Ascending aorta (tissue), 2 donors: ENCODE measurements at regions not wholly inside any gene's neighbourhood (a gene's known extent, or its start where the extent isn't known, plus 50 kb on each side); places are given as distances from the start of the nearest gene placed in this dataset.

Experiments
- DNase-seq, 2 donors: peaks; one replicate each; pipeline ENCODE4 v3.0.0-alpha.2; 2019; ENCODE audit warnings: low spot score in 2 of 2
- H3K27ac ChIP-seq, 2 donors: fragments of 200-600 bp; sonication (generic); one replicate each; pipeline ENCODE4 v1.5.1; 2016 to 2017; ENCODE audit warnings: mild to moderate bottlenecking in 1 of 2
- H3K27me3 ChIP-seq: fragments of 200-600 bp; sonication (generic); one replicate; pipeline ENCODE4 v1.5.1; 2017
- H3K36me3 ChIP-seq, 2 donors: fragments of 200-600 bp; sonication (generic); one replicate each; pipeline ENCODE4 v1.5.1; 2016
- H3K4me1 ChIP-seq, 2 donors: fragments of 200-600 bp; sonication (generic); one replicate each; pipeline ENCODE4 v1.5.1; 2016 to 2017; ENCODE audit warnings: mild to moderate bottlenecking in 1 of 2
- H3K4me3 ChIP-seq, 2 donors: fragments of 200-600 bp; sonication (generic); one replicate each; pipeline ENCODE4 v1.5.1; 2016 to 2017; ENCODE audit warnings: mild to moderate bottlenecking in 1 of 2
- H3K9me3 ChIP-seq, 2 donors: fragments of 200-600 bp; sonication (generic); one replicate each; pipeline ENCODE4 v1.5.1; 2016
- intact Hi-C: fragments of 100-400 bp; cut with DNase I; formaldehyde crosslinking; loops from one replicate; pipeline ENCODE4 v1.15.1; 2023
- TF ChIP-seq, protein P1 (sequence below), 3 experiments: fragments of 200-600 bp in 2 of 3; fragments of 450-650 bp in 1 of 3; sonication (generic) in 2 of 3; IDR thresholded peaks; one replicate each; pipeline ENCODE4 v1.5.1; 2016 to 2019; ENCODE audit warnings: antibody characterized with exemption in 3 of 3, mild to moderate bottlenecking in 1 of 3, moderate library complexity in 1 of 3

DNA sequence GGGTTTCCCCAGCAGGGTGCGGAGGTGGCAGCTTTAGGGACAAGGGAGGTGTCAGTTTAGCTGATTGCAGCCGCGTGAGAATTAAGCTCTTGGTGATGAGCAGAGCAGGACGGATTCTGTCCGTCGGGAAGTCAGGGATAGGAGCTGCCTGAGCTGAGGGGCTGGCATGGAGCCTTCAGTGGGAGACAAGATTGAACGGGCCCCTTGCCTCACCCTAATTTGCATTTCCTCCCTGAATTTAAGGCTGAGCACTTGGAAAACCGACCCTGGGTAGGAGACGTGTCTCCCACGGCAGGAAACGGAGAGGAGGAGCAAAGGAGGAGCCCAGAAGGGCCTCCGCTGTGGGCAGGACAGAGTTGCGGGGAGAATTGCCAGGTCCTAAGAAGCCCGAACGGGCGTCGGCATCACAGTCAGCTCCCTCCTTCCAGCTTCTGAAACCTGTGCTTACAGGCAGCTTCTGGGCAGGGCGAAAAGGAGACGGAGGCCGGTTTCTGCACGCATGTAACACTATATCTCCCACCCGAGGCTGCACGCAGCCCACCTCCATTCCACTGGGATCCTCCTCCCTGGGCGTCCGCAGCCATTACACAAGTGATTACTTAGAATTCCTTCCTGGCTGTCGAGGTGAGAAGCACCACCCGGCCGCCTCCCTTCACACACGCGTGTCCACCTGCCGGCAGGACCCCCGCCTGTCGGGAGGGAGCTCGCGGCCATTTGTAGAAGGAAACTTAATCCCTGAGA is 345.8 kb downstream of the BRD1 start:
- Histone ChIP-seq H3K4me3 (no peak overlapping the region), H3K4me1 (no peaks in the 10 kb centered on the region), H3K27me3 (no peaks in the 10 kb centered on the region), H3K27ac (no peak overlapping the region), H3K36me3 (no peaks in the 10 kb centered on the region), H3K9me3 (no peaks in the 10 kb centered on the region)
- TF ChIP-seq, protein P1, sequence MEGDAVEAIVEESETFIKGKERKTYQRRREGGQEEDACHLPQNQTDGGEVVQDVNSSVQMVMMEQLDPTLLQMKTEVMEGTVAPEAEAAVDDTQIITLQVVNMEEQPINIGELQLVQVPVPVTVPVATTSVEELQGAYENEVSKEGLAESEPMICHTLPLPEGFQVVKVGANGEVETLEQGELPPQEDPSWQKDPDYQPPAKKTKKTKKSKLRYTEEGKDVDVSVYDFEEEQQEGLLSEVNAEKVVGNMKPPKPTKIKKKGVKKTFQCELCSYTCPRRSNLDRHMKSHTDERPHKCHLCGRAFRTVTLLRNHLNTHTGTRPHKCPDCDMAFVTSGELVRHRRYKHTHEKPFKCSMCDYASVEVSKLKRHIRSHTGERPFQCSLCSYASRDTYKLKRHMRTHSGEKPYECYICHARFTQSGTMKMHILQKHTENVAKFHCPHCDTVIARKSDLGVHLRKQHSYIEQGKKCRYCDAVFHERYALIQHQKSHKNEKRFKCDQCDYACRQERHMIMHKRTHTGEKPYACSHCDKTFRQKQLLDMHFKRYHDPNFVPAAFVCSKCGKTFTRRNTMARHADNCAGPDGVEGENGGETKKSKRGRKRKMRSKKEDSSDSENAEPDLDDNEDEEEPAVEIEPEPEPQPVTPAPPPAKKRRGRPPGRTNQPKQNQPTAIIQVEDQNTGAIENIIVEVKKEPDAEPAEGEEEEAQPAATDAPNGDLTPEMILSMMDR (IDR thresholded peaks at IDR 0.05): no peak
- no peak for DNase-seq
- intact Hi-C loops: no loop called here

DNA sequence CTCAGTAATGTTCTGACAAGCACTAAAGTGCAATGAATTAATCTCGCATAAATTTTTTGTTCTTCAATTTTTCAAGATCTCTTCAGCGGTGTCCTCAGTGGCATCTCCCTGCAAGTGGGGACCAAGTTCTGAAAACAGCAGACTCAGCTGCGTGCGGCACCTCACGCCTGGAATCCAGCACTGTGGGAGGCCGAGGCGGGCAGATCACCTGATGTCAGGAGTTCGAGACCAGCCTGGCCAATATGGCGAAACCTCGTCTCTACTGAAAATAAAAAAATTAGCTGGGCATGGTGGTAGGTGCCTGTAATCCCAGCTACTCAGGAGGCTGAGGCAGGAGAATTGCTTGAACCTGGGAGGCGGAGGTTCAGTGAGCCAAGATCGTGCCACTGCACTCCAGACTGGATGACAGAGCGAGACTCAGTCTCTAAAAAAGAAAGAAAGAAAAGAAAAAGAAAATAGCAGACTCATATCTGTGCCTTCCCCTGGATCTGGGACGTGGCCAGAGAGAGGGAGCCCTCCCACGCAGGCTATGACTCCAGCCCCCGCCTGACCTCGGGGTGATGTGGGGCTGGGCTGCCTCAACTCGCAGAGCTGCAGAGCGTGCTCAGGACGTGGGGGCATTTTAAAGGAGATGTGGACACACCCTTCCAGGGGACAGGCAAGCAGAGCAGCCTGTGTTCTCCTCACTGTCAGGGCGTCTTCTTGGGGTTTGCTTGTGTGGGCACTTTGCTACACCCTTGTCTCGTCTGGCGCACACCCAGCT is 346.6 kb downstream of the BRD1 start:
- intact Hi-C loops: no loop called here
- no peak for DNase-seq
- Histone ChIP-seq H3K4me1 (no peaks in the 10 kb centered on the region), H3K9me3 (no peaks in the 10 kb centered on the region), H3K36me3 (no peaks in the 10 kb centered on the region), H3K27me3 (no peaks in the 10 kb centered on the region), H3K4me3 (no peak overlapping the region), H3K27ac (no peak overlapping the region)
- TF ChIP-seq, protein P1 (IDR thresholded peaks at IDR 0.05): no peak

DNA sequence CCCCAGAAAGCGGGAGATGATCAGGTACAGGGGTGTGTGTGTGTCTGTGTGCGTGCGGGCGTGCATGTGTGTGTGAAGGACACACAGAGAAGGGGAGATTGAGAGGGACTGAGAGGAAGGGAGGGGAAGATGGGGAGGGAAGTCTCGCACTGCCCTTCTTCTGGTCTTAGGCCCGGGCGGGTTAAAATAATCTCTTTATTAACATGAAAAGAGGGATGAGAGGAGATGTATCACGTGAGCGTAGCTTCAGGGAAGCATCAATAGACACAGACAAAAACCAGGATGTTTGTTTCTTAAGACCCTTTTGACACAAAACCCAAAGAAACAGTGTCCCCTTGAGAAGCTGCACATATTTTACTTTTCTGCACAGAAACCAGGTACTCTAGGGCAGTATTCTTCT is 347.3 kb downstream of the BRD1 start:
- H3K4me1 ChIP-seq: no peaks in the 10 kb centered on the region
- intact Hi-C loops: no loop called here
- H3K27me3 ChIP-seq: no peaks in the 10 kb centered on the region
- no peak overlapping the region for H3K4me3 ChIP-seq
- H3K27ac ChIP-seq: no peak overlapping the region
- H3K36me3 ChIP-seq: no peaks in the 10 kb centered on the region
- TF ChIP-seq, protein P1 (IDR thresholded peaks at IDR 0.05): no peak
- no peaks in the 10 kb centered on the region for H3K9me3 ChIP-seq
- DNase-seq: no peak

DNA sequence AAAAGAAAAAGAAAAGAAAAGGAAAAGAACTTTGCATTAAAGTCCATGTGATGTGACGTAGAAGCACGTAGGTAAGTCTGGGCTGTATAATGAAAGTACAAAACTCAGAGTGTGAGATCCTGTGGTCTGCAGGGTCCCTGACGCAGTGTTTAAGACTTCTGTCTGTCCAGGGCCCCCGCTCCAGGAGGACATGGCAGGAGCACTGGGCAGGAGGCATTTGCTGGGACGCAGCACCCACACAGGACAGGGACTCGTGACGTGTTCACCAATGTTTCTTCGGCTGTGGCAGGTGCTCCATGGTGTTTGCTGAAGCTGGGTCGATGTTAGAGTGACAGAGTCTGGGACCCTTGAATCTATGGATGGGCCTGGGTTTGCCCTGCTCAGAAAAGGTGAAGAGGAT is 348.1 kb downstream of the BRD1 start:
- Histone ChIP-seq H3K27me3 (no peaks in the 10 kb centered on the region), H3K4me1 (no peaks in the 10 kb centered on the region), H3K36me3 (no peaks in the 10 kb centered on the region), H3K4me3 (no peak overlapping the region), H3K9me3 (no peaks in the 10 kb centered on the region), H3K27ac (no peak overlapping the region)
- TF ChIP-seq, protein P1 (IDR thresholded peaks at IDR 0.05): no peak
- DNase-seq: no peak
- intact Hi-C loops: no loop called here

DNA sequence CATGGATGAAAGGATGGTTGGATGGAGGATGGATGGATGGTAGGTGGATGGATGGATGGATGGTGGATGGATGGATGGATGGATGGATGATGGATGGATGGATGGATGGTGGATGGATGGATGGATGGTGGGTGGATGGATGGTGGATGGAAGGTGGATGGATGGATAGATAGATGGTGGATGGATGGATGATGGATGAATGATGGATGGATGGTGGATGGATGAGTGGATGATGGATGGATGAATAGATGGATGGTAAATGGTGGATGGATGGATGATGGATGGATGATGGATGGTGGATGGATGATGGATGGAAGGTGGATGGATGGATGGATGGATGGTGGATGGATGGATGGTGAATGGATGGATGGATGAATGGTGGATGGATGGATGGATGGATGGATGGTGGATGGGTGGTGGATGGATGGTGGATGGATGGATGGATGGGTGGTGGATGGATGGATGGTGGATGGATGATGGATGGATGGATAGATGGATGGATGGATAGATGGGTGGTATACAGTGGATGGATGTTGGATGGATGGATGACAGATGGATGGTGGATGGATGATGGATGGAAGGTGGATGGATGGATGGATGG is 350.8 kb downstream of the BRD1 start:
- no peak for DNase-seq
- no peaks in the 10 kb centered on the region for H3K9me3 ChIP-seq
- H3K36me3 ChIP-seq: no peaks in the 10 kb centered on the region
- H3K4me3 ChIP-seq: no peak overlapping the region
- no peaks in the 10 kb centered on the region for H3K4me1 ChIP-seq
- intact Hi-C loops: no loop called here
- no peaks in the 10 kb centered on the region for H3K27me3 ChIP-seq
- TF ChIP-seq, protein P1 (IDR thresholded peaks at IDR 0.05): no peak
- no peak overlapping the region for H3K27ac ChIP-seq
